Vagina (tissue), 2 donors: ENCODE measurements at regions not wholly inside any gene's neighbourhood (a gene's known extent, or its start where the extent isn't known, plus 50 kb on each side); places are given as distances from the start of the nearest gene placed in this dataset.

Experiments
- DNase-seq, 2 donors: peaks; one replicate each; pipeline ENCODE4 v3.0.0-alpha.2; 2017; ENCODE audit errors: extremely low spot score in 2 of 2
- H3K27ac ChIP-seq: fragments of 200-600 bp; sonication (generic); one replicate; pipeline ENCODE4 v1.5.1; 2019
- H3K27me3 ChIP-seq: fragments of 200-600 bp; sonication (generic); one replicate; pipeline ENCODE4 v1.5.1; 2019
- H3K36me3 ChIP-seq, 2 donors: fragments of 200-600 bp; sonication (generic); one replicate each; pipeline ENCODE4 v1.5.1; 2017 to 2019
- H3K4me1 ChIP-seq: fragments of 200-600 bp; sonication (generic); one replicate; pipeline ENCODE4 v1.5.1; 2019
- H3K4me3 ChIP-seq, 2 donors: fragments of 200-600 bp; sonication (generic); 1 replicate in 1 of 2; 2 replicates in 1 of 2; pipeline ENCODE4 v1.5.1; 2016 to 2019
- H3K9me3 ChIP-seq: fragments of 200-600 bp; sonication (generic); one replicate; pipeline ENCODE4 v1.5.1; 2019
- POLR2A ChIP-seq, 2 donors: fragments of 450-650 bp; IDR thresholded peaks; one replicate each; pipeline ENCODE4 v1.6.1; 2017; ENCODE audit warnings: antibody characterized with exemption in 2 of 2, mild to moderate bottlenecking in 2 of 2, moderate library complexity in 2 of 2
- POLR2AphosphoS5 ChIP-seq, 2 donors: sonication (generic); formaldehyde crosslinking; IDR thresholded peaks; one replicate each; pipeline ENCODE4 v1.9.0; 2017; ENCODE audit warnings: antibody characterized with exemption in 2 of 2, mild to moderate bottlenecking in 2 of 2, low read depth in 1 of 2; ENCODE audit not compliant: insufficient read depth in 1 of 2
- intact Hi-C: fragments of 100-400 bp; cut with DNase I; formaldehyde crosslinking; loops from one replicate; pipeline ENCODE4 v1.15.1; 2023
- TF ChIP-seq, protein P1 (sequence below), 3 experiments: fragments of 450-650 bp in 2 of 3; fragments of 200-600 bp in 1 of 3; sonication (generic) in 1 of 3; IDR thresholded peaks; one replicate each; pipeline ENCODE4 v1.5.1; 2017 to 2019; ENCODE audit warnings: antibody characterized with exemption in 3 of 3, mild to moderate bottlenecking in 2 of 3, moderate library complexity in 2 of 3

- intact Hi-C loops = no loop called here
- no peak overlapping the region for H3K27ac ChIP-seq
- H3K36me3 ChIP-seq = no peaks in the 10 kb centered on the region
- H3K27me3 ChIP-seq = no peaks in the 10 kb centered on the region
- H3K4me1 ChIP-seq = no peaks in the 10 kb centered on the region
- TF ChIP-seq POLR2A (IDR thresholded peaks at IDR 0.05) = no peak
- no peak for TF ChIP-seq POLR2AphosphoS5 (IDR thresholded peaks at IDR 0.05; ENCODE audit: insufficient read depth in 1 of 2, low read depth in 1 of 2)
- TF ChIP-seq, protein P1, sequence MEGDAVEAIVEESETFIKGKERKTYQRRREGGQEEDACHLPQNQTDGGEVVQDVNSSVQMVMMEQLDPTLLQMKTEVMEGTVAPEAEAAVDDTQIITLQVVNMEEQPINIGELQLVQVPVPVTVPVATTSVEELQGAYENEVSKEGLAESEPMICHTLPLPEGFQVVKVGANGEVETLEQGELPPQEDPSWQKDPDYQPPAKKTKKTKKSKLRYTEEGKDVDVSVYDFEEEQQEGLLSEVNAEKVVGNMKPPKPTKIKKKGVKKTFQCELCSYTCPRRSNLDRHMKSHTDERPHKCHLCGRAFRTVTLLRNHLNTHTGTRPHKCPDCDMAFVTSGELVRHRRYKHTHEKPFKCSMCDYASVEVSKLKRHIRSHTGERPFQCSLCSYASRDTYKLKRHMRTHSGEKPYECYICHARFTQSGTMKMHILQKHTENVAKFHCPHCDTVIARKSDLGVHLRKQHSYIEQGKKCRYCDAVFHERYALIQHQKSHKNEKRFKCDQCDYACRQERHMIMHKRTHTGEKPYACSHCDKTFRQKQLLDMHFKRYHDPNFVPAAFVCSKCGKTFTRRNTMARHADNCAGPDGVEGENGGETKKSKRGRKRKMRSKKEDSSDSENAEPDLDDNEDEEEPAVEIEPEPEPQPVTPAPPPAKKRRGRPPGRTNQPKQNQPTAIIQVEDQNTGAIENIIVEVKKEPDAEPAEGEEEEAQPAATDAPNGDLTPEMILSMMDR (IDR thresholded peaks at IDR 0.05) = no peak
- no peak overlapping the region for H3K4me3 ChIP-seq
- no peak for DNase-seq
- H3K9me3 ChIP-seq = no peaks in the 10 kb centered on the region
Measured at GRCh38 chr5:164561933-164562872, 1056.8 kb downstream of the MAT2B start.

DNA sequence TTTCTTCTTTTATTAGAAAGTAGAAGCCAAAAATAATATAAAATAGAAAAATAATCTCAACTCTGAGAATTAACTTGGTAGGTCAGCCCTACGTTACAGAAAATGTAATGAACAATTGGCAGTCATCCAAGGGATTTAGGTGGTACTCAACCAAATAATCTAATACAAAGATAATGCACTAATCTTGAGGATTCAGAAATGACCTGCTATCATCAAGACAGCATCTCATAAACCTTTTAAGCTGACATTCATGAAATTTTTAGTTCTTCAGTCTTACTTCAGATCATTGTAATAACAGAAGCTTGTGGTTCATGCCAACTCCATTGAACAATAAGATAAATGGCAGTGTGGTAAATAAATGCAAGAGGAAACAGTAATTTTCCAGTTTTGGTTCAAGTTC, 1058.0 kb downstream of the MAT2B start:
- TF ChIP-seq, protein P1 (IDR thresholded peaks at IDR 0.05) = no peak
- no peak for TF ChIP-seq POLR2AphosphoS5 (IDR thresholded peaks at IDR 0.05; ENCODE audit: insufficient read depth in 1 of 2, low read depth in 1 of 2)
- TF ChIP-seq POLR2A (IDR thresholded peaks at IDR 0.05) = no peak
- H3K4me3 ChIP-seq = no peak overlapping the region
- H3K27me3 ChIP-seq = no peaks in the 10 kb centered on the region
- DNase-seq = no peak
- H3K9me3 ChIP-seq = no peaks in the 10 kb centered on the region
- intact Hi-C loops = no loop called here
- no peaks in the 10 kb centered on the region for H3K36me3 ChIP-seq
- H3K4me1 ChIP-seq = no peaks in the 10 kb centered on the region
- H3K27ac ChIP-seq = no peak overlapping the region

DNA sequence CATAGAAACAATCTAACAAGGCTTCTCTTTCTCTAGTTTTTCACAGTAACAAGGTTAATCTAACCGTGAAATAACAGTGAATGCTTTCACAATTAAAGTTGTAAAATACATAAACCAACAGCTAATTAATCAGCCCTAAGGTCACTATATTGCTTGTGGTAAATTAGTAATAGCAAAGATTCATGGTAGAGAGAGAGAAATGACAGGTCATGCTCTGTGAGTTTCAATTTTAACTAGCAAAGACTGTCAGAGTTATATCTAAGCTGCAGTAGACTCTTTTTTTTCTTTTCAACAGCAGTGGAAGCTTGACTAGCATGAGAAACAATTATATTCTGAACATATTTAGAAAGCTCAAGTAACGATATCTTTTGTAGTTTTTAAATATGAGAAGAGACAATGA, 1068.0 kb downstream of the MAT2B start:
- DNase-seq = no peak
- Histone ChIP-seq H3K4me1 (no peaks in the 10 kb centered on the region), H3K27me3 (no peaks in the 10 kb centered on the region), H3K9me3 (no peaks in the 10 kb centered on the region), H3K36me3 (no peaks in the 10 kb centered on the region), H3K4me3 (no peak overlapping the region), H3K27ac (no peak overlapping the region)
- intact Hi-C loops = no loop called here
- TF ChIP-seq, protein P1 (IDR thresholded peaks at IDR 0.05) = no peak
- TF ChIP-seq POLR2AphosphoS5 (IDR thresholded peaks at IDR 0.05; ENCODE audit: insufficient read depth in 1 of 2, low read depth in 1 of 2) (no peak), POLR2A (IDR thresholded peaks at IDR 0.05) (no peak)

GRCh38 chr5:164577201-164577600, 1071.8 kb downstream of the MAT2B start:
- no peak for DNase-seq
- H3K9me3 ChIP-seq = no peaks in the 10 kb centered on the region
- intact Hi-C loops = no loop called here
- no peaks in the 10 kb centered on the region for H3K4me1 ChIP-seq
- H3K27ac ChIP-seq = no peak overlapping the region
- no peaks in the 10 kb centered on the region for H3K27me3 ChIP-seq
- no peak for TF ChIP-seq POLR2A (IDR thresholded peaks at IDR 0.05)
- TF ChIP-seq, protein P1 (IDR thresholded peaks at IDR 0.05) = no peak
- TF ChIP-seq POLR2AphosphoS5 (IDR thresholded peaks at IDR 0.05; ENCODE audit: insufficient read depth in 1 of 2, low read depth in 1 of 2) = no peak
- H3K4me3 ChIP-seq = no peak overlapping the region
- no peaks in the 10 kb centered on the region for H3K36me3 ChIP-seq

- no peaks in the 10 kb centered on the region for H3K36me3 ChIP-seq
- no peak for DNase-seq
- no peak overlapping the region for H3K27ac ChIP-seq
- no peak overlapping the region for H3K4me3 ChIP-seq
- TF ChIP-seq POLR2A (IDR thresholded peaks at IDR 0.05) (no peak), POLR2AphosphoS5 (IDR thresholded peaks at IDR 0.05; ENCODE audit: insufficient read depth in 1 of 2, low read depth in 1 of 2) (no peak)
- TF ChIP-seq, protein P1 (IDR thresholded peaks at IDR 0.05) = no peak
- H3K9me3 ChIP-seq = no peaks in the 10 kb centered on the region
- intact Hi-C loops = no loop called here
- no peaks in the 10 kb centered on the region for H3K4me1 ChIP-seq
- H3K27me3 ChIP-seq = no peaks in the 10 kb centered on the region
Measured at GRCh38 chr5:164577742-164578141, 1072.3 kb downstream of the MAT2B start.
